Small intestine (tissue), 7 donors: ENCODE measurements at regions not wholly inside any gene's neighbourhood (a gene's known extent, or its start where the extent isn't known, plus 50 kb on each side); places are given as distances from the start of the nearest gene placed in this dataset.

Experiments used
- DNase-seq, 2 donors: peaks; one replicate each; pipeline versions ENCODE4 v3.0.0 to v3.0.0-alpha.2; 2013
- FAIRE-seq: peaks from 2 replicates; lab custom pipeline; 2012; peaks lifted over from hg19 to GRCh38; lab: Jason Lieb, UNC
- H3K27ac ChIP-seq, 3 donors: one replicate each; pipeline ENCODE4 v1.5.1; 2013; ENCODE audit warnings: low read length in 2 of 3, mild to moderate bottlenecking in 2 of 3, control low read depth in 1 of 3, inconsistent platforms in 1 of 3, low read depth in 1 of 3, moderate library complexity in 1 of 3
- H3K27me3 ChIP-seq, 3 donors: one replicate each; pipeline ENCODE4 v1.6.1; 2013; ENCODE audit warnings: low read length in 3 of 3, inconsistent platforms in 1 of 3; ENCODE audit not compliant: control insufficient read depth in 3 of 3, insufficient read depth in 3 of 3
- H3K36me3 ChIP-seq, 3 donors: one replicate each; pipeline ENCODE4 v1.6.1; 2013; ENCODE audit warnings: low read length in 3 of 3, inconsistent platforms in 1 of 3, low read depth in 1 of 3, mild to moderate bottlenecking in 1 of 3, moderate library complexity in 1 of 3; ENCODE audit not compliant: control insufficient read depth in 3 of 3, insufficient read depth in 2 of 3
- H3K4me1 ChIP-seq, 3 donors: one replicate each; pipeline ENCODE4 v1.6.1; 2013; ENCODE audit warnings: low read length in 2 of 3, inconsistent platforms in 1 of 3, low read depth in 1 of 3, mild to moderate bottlenecking in 1 of 3, moderate library complexity in 1 of 3; ENCODE audit not compliant: control insufficient read depth in 3 of 3, insufficient read depth in 2 of 3
- H3K4me3 ChIP-seq, 3 donors: one replicate each; pipeline ENCODE4 v1.5.1; 2013; ENCODE audit warnings: low read length in 3 of 3, control low read depth in 1 of 3, inconsistent platforms in 1 of 3, low read depth in 1 of 3, mild to moderate bottlenecking in 1 of 3, moderate library complexity in 1 of 3
- H3K9me3 ChIP-seq, 2 donors: one replicate each; pipeline ENCODE4 v1.6.1; 2013; ENCODE audit warnings: low read depth in 1 of 2, low read length in 1 of 2; ENCODE audit not compliant: control insufficient read depth in 2 of 2, insufficient read depth in 1 of 2
- whole genome bisulfite sequencing, 3 donors: extraction: QIAGEN DNeasy Blood & Tissue Kit; methylation state at CpG; one replicate each; pipeline ENCODE4 v1.1.7; 2013; 5-methylcytosine and 5-hydroxymethylcytosine counted together
- donor health status: healthy with polysubstance abuse.
- donor health status: control.
- donor health status: control.
- donor health status: Bipolar disorder and iron deficiency.
- donor health status: healthy.

GRCh38 chr13:34466301-34466700, 475.8 kb upstream of the NBEA start:
- H3K27me3 ChIP-seq: no peaks in the 10 kb centered on the region
- DNase-seq (no peak), FAIRE-seq (no peak)
- WGBS, 3 donors: 88 to 91% (median 90%) methylated on average over 3 of the region's 3 CpGs
- H3K9me3 ChIP-seq: no peaks in the 10 kb centered on the region
- no peaks in the 10 kb centered on the region for H3K4me1 ChIP-seq
- H3K36me3 ChIP-seq: no peaks in the 10 kb centered on the region
- no peak overlapping the region for H3K27ac ChIP-seq
- no peak overlapping the region for H3K4me3 ChIP-seq

DNA sequence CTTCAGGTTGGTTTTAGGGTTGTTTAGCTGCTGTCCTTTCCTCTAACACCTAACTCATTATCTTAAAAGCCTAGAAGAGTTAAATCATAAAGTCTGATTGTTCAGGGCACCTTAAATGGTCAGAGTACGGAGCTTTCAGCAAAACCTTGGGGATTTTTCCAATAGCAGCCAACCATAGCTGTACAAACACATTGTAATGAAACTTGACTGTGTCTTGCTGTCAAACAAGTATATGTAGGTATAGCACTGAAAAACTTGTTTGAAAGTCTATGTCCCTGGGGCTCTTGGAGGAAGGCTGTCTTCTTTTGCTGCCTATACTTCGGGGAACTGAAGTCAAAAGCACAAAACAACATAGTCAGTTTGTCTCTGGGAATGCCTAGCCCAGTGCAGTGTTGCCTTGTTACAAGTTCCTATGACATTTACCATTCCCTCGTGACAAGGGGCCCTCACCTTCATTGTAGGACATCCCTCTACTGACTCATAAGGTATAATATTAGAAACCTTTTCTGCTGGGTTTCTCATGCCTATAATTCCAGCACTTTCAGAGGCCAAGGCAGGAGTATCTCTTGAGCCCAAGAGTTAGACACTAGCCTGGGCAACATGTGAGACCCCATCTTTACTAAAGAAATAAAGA, 474.5 kb upstream of the NBEA start:
- Histone ChIP-seq H3K4me1 (no peaks in the 10 kb centered on the region), H3K9me3 (no peaks in the 10 kb centered on the region), H3K27me3 (no peaks in the 10 kb centered on the region), H3K4me3 (no peak overlapping the region), H3K27ac (no peak overlapping the region), H3K36me3 (no peaks in the 10 kb centered on the region)
- FAIRE-seq: no peak
- no peak for DNase-seq
- WGBS, 3 donors: 57 to 73% (median 58%) methylated on average over 3 of the region's 3 CpGs

- DNase-seq (no peak), FAIRE-seq (no peak)
- Histone ChIP-seq H3K27me3 (no peaks in the 10 kb centered on the region), H3K4me3 (peak overlapping the region in 1 of 3 donors; percentile 5), H3K9me3 (no peaks in the 10 kb centered on the region), H3K27ac (no peak overlapping the region), H3K4me1 (no peaks in the 10 kb centered on the region), H3K36me3 (no peaks in the 10 kb centered on the region)
- WGBS, 3 donors: 33 to 63% (median 39%) methylated on average over 3 of the region's 3 CpGs
These were observed 472.7 kb upstream of the NBEA start for GRCh38 chr13:34469196-34469986.

DNA sequence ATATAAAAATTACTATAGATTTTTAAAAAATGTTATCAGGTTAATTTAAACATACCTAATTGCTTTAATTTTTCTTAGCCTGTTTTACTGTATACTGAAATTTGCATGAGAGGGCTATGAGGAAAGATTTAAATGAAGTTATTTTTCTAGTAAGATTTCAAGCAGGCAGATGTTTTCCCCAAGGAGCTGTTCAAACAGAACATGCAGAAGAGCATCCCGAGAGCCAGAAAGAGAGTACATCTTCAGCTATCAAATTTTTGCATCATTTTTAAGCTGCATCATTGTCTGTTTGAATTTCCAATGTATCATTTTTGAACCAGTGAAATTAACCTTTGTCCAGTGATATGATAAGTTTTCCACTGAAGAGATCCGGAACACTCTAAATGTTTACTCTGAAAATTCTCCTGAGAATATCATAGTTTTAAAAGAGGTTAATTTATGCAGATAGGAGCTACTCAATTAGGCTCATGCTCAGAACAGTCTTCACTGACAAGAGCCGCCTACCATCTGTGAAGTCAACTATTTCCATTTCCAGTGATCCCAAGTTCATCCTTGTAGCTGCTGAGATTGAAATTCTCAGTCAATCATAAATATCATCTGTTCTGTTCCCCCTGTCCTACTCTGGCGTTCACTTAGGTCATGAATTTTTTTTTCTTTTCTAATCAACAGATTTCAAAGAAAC, 467.7 kb upstream of the NBEA start:
- Histone ChIP-seq H3K4me3 (no peak overlapping the region), H3K4me1 (no peaks in the 10 kb centered on the region), H3K27ac (no peak overlapping the region), H3K9me3 (no peaks in the 10 kb centered on the region), H3K27me3 (no peaks in the 10 kb centered on the region), H3K36me3 (no peaks in the 10 kb centered on the region)
- FAIRE-seq (no peak), DNase-seq (no peak)
- 75 to 82% (median 75%) methylated on average over 4 of the region's 4 CpGs for WGBS, 3 donors

DNA sequence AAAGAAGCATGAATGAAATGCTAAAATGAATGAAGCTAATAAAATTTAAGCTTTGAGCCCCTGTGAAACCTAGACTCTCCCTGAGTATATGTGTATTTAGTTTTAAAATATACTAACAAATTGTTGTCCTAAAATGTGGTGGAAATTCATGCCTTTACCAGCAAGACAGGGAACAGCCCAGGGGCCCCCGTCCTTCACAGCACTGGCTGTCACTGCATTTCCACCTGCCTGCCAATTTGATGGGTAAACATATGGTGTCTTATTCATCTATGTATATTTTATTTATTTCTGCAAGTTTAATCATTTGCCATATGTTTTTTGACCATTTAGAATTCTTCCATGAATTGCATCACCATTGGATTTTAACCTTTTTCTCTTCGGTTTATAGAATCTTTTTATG, 463.7 kb upstream of the NBEA start:
- no peaks in the 10 kb centered on the region for H3K9me3 ChIP-seq
- no peaks in the 10 kb centered on the region for H3K36me3 ChIP-seq
- no peaks in the 10 kb centered on the region for H3K4me1 ChIP-seq
- DNase-seq (no peak), FAIRE-seq (no peak)
- no peak overlapping the region for H3K27ac ChIP-seq
- no peaks in the 10 kb centered on the region for H3K27me3 ChIP-seq
- 60 to 73% (median 64%) methylated on average over 2 of the region's 2 CpGs for WGBS, 3 donors
- H3K4me3 ChIP-seq: no peak overlapping the region

DNA sequence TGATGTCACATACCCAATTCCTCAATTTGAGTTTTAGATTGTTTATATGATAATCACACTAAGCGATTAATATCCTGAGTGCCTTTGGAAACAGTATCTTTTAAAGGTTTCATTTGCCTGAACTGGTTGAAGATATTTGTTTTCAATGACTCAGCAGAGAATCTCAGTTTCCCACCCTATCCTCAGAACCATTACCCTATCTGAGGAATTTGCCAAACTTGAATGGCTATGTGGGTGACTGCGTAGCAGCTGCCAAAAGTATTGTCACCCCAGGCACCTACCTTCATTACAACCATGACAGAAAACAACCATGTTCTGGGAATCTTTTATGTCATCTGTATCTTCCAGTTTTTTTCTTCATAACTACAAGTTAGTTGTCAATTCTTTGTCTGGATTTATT, 440.1 kb upstream of the NBEA start:
- FAIRE-seq (no peak), DNase-seq (no peak)
- Histone ChIP-seq H3K36me3 (no peaks in the 10 kb centered on the region), H3K27me3 (no peaks in the 10 kb centered on the region), H3K4me1 (no peaks in the 10 kb centered on the region), H3K27ac (no peak overlapping the region), H3K4me3 (no peak overlapping the region), H3K9me3 (no peaks in the 10 kb centered on the region)
- 85 to 93% (median 92%) methylated on average over 2 of the region's 2 CpGs for WGBS, 3 donors

DNA sequence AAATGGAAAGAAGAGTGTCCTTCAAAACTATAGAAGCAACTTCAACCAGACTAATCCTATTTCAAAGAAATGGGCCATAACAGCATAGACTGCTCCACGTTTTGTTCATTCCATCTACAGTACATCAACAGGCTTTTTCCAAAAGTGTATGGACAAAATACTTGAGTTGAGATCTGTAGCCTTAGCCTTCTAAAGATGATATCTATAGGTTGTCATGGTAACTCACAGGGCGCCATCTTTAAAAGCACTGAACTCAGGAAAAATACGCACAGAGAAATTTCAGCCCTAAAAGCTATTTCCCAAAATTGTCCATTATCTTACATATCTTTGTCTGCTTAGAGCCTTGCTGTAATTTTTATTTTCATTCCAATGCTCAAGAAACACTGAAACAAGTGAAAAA, 439.4 kb upstream of the NBEA start:
- H3K9me3 ChIP-seq: no peaks in the 10 kb centered on the region
- no peak overlapping the region for H3K27ac ChIP-seq
- WGBS, 3 donors: 76 to 88% (median 84%) methylated on average over 3 of the region's 3 CpGs
- no peak overlapping the region for H3K4me3 ChIP-seq
- FAIRE-seq (no peak), DNase-seq (no peak)
- no peaks in the 10 kb centered on the region for H3K36me3 ChIP-seq
- no peaks in the 10 kb centered on the region for H3K27me3 ChIP-seq
- no peaks in the 10 kb centered on the region for H3K4me1 ChIP-seq

- WGBS, 3 donors: 65 to 76% (median 67%) methylated on average over 3 of the region's 3 CpGs
- DNase-seq: no peak
- no peak for FAIRE-seq
These were observed 435.3 kb upstream of the NBEA start for GRCh38 chr13:34506796-34507195.

More at GRCh38 chr13:34506796-34507195, 435.3 kb upstream of the NBEA start:
- H3K9me3 ChIP-seq: no peaks in the 10 kb centered on the region
- H3K36me3 ChIP-seq: no peaks in the 10 kb centered on the region
- no peaks in the 10 kb centered on the region for H3K4me1 ChIP-seq
- H3K27me3 ChIP-seq: no peaks in the 10 kb centered on the region
- no peak overlapping the region for H3K4me3 ChIP-seq
- no peak overlapping the region for H3K27ac ChIP-seq
